ENCODE measurements at regions not wholly inside any gene's neighbourhood (a gene's known extent, or its start where the extent isn't known, plus 50 kb on each side); places are given as distances from the start of the nearest gene placed in this dataset.

- CTCF ChIA-PET, result no interaction called here
- Histone ChIP-seq H3K9me1 (ENCODE audit: insufficient read depth, low read length) (no peaks in the 10 kb centered on the region), H2AK5ac (ENCODE audit: low read depth, low read length) (no peak overlapping the region), H3K4me3 (ENCODE audit: insufficient read depth, low read depth, low read length) (no peak overlapping the region), H3K79me1 (ENCODE audit: low read depth in 1 of 2, low read length in 2 of 2) (no peaks in the 10 kb centered on the region), H3K36me3 (ENCODE audit: control insufficient read depth, insufficient read depth, low read length) (no peaks in the 10 kb centered on the region), H2BK15ac (ENCODE audit: low read depth, low read length) (no peak overlapping the region), H2BK20ac (ENCODE audit: low read depth, low read length) (no peak overlapping the region), H4K20me1 (ENCODE audit: insufficient read depth, low read length) (no peaks in the 10 kb centered on the region), H3K27ac (ENCODE audit: insufficient read depth, low read length) (no peak overlapping the region), H3K4ac (ENCODE audit: low read depth, low read length) (no peak overlapping the region), H3K4me2 (ENCODE audit: low read depth, low read length) (no peak overlapping the region), H3K56ac (ENCODE audit: extremely low read depth, insufficient read depth, low read length) (no peak overlapping the region), H2AFZ (replicated peaks; ENCODE audit: low read length, poor library complexity) (no peak overlapping the region), H3K9me3 (ENCODE audit: control insufficient read depth, insufficient read depth, low read length) (peaks cover 34% of the 10 kb centered on the region), H2BK5ac (ENCODE audit: low read depth, low read length, poor library complexity, severe bottlenecking) (no peak overlapping the region), H3K27me3 (ENCODE audit: control insufficient read depth, insufficient read depth, low read length) (no peaks in the 10 kb centered on the region), H3K14ac (replicated peaks; ENCODE audit: low read depth, low read length) (no peak overlapping the region), H2AK9ac (replicated peaks; ENCODE audit: low read depth, low read length, poor library complexity) (no peak overlapping the region), H4K5ac (ENCODE audit: low read depth, low read length) (no peak overlapping the region), H3K18ac (ENCODE audit: low read depth, low read length) (no peak overlapping the region), H4K91ac (ENCODE audit: insufficient read depth, low read depth, low read length) (no peak overlapping the region), H3K9ac (ENCODE audit: low read depth, low read length) (no peak overlapping the region), H3K4me1 (ENCODE audit: control insufficient read depth, insufficient read depth, low read length) (no peaks in the 10 kb centered on the region), H2BK120ac (ENCODE audit: low read depth, low read length) (no peak overlapping the region), H4K8ac (ENCODE audit: low read depth in 2 of 2, low read length in 2 of 2) (no peak overlapping the region), H3K23ac (ENCODE audit: low read depth, low read length) (no peak overlapping the region)
- dilution Hi-C loops (cut with HindIII; ENCODE audit: low sequenced_read_pairs, unreplicated experiment) (no loop called here), intact Hi-C loops (cut with micrococcal nuclease) (no loop called here), in situ Hi-C loops (cut with MboI; ENCODE audit: low sequenced_read_pairs) (no loop called here)
- DNase-seq (no peak), ATAC-seq (ENCODE audit: low read depth) (no peak)
- TF ChIP-seq MAZ (IDR thresholded peaks at IDR 0.05; ENCODE audit: borderline replicate concordance, low read depth, low read length), result no peak
- no peak for TF ChIP-seq NFE2L2 (IDR thresholded peaks at IDR 0.05; ENCODE audit: low read depth, low read length)
- no peak for TF ChIP-seq CEBPB (IDR thresholded peaks at IDR 0.05; ENCODE audit: low read depth, low read length)
- BruUV-seq (replicated peaks), result no TSS peak
- 43% methylated on average over 1 of the region's 4 CpGs; no CpG with 5 or more reads in 1 of the 2 experiments for WGBS, 2 experiments (ENCODE audit: extremely low coverage in 2 of 2, insufficient read length in 1 of 2)
- POLR2A ChIA-PET (ENCODE audit: unreplicated experiment), result no interaction called here
These were observed 307.1 kb upstream of the C1orf174 start for GRCh38 chr1:4207183-4207582.
